ENCODE measurements at regions not wholly inside any gene's neighbourhood (a gene's known extent, or its start where the extent isn't known, plus 50 kb on each side); places are given as distances from the start of the nearest gene placed in this dataset.

- Mint-ChIP-seq H3K9me3 (no peaks in the 10 kb centered on the region), H3K4me1 (peaks cover 7% of the 10 kb centered on the region), H3K27ac (no peak overlapping the region), H3K4me3 (no peak overlapping the region), H3K36me3 (ENCODE audit: low read depth) (no peaks in the 10 kb centered on the region), H3K27me3 (ENCODE audit: low read depth) (no peaks in the 10 kb centered on the region)
- TF ChIP-seq CTCF (IDR thresholded peaks at IDR 0.05; ENCODE audit: unreplicated experiment in 3 of 3), result no peak
These were observed 160.8 kb upstream of the GPR149 start for GRCh38 chr3:154590675-154591384.

- Mint-ChIP-seq H3K27ac (no peak overlapping the region), H3K27me3 (ENCODE audit: low read depth) (no peaks in the 10 kb centered on the region), H3K4me3 (no peak overlapping the region), H3K9me3 (no peaks in the 10 kb centered on the region), H3K4me1 (peaks cover 7% of the 10 kb centered on the region), H3K36me3 (ENCODE audit: low read depth) (no peaks in the 10 kb centered on the region)
- TF ChIP-seq CTCF (IDR thresholded peaks at IDR 0.05; ENCODE audit: unreplicated experiment in 3 of 3), result no peak
These were observed 158.8 kb upstream of the GPR149 start for GRCh38 chr3:154588831-154589230.

- Mint-ChIP-seq H3K9me3 (peaks cover 3% of the 10 kb centered on the region), H3K4me1 (peaks cover 7% of the 10 kb centered on the region)
These were observed 155.0 kb upstream of the GPR149 start for GRCh38 chr3:154584974-154585373.

DNA sequence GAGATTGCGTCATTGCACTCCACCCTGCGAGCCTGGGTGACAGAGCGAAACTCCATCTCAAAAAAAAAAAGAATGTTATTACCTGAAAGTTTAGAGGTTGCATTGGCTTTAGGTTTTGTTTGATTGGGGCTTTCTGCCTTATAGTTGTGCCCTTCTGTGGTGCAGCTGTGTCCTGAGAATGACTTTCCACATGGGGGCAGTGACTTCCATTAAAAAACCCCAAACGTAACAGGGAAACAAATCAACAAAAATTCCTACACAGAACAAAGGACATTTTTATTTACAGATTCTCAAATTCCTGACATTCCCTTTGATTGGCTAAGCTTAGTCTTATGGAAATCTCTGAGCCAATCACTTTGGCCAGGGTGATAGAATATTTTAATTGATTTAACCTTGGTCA, 154.1 kb upstream of the GPR149 start:
- Mint-ChIP-seq H3K4me3 (no peak overlapping the region), H3K9me3 (peaks cover 4% of the 10 kb centered on the region), H3K36me3 (ENCODE audit: low read depth) (no peaks in the 10 kb centered on the region), H3K27ac (no peak overlapping the region), H3K4me1 (peaks cover 6% of the 10 kb centered on the region), H3K27me3 (ENCODE audit: low read depth) (no peaks in the 10 kb centered on the region)
- no peak for TF ChIP-seq CTCF (IDR thresholded peaks at IDR 0.05; ENCODE audit: unreplicated experiment in 3 of 3)

More at GRCh38 chr3:154584974-154585373, 155.0 kb upstream of the GPR149 start:
- H3K4me3 Mint-ChIP-seq, result no peak overlapping the region
- H3K27me3 Mint-ChIP-seq (ENCODE audit: low read depth), result no peaks in the 10 kb centered on the region
- no peaks in the 10 kb centered on the region for H3K36me3 Mint-ChIP-seq (ENCODE audit: low read depth)
- H3K27ac Mint-ChIP-seq, result no peak overlapping the region
- no peak for TF ChIP-seq CTCF (IDR thresholded peaks at IDR 0.05; ENCODE audit: unreplicated experiment in 3 of 3)

- Mint-ChIP-seq H3K27me3 (ENCODE audit: low read depth) (no peaks in the 10 kb centered on the region), H3K9me3 (peaks cover 6% of the 10 kb centered on the region), H3K4me1 (no peaks in the 10 kb centered on the region), H3K27ac (no peak overlapping the region), H3K36me3 (ENCODE audit: low read depth) (no peaks in the 10 kb centered on the region), H3K4me3 (no peak overlapping the region)
- no peak for TF ChIP-seq CTCF (IDR thresholded peaks at IDR 0.05; ENCODE audit: unreplicated experiment in 3 of 3)
These were observed 153.2 kb upstream of the GPR149 start for GRCh38 chr3:154583086-154583634.

DNA sequence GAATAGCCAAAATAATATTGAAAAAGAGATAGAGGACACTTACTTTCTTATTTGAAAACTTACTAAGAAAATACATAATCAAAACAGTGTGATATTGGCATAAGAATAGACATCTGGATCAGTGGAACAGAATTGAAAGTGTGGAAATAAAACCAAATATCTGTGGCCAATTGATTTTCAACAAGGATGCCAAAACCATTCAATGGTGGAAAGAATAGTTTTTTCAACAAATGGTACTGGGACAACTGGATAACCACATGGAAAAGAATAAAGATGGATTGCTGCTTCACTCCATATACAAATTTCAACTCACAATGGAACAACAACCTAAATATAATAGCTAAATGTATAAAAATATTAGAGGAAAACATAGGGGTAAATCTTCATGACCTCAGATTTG, 152.5 kb upstream of the GPR149 start:
- H3K36me3 Mint-ChIP-seq (ENCODE audit: low read depth), result no peaks in the 10 kb centered on the region
- no peak overlapping the region for H3K27ac Mint-ChIP-seq
- no peaks in the 10 kb centered on the region for H3K4me1 Mint-ChIP-seq
- no peak for TF ChIP-seq CTCF (IDR thresholded peaks at IDR 0.05; ENCODE audit: unreplicated experiment in 3 of 3)
- H3K9me3 Mint-ChIP-seq, result peaks cover 6% of the 10 kb centered on the region
- no peaks in the 10 kb centered on the region for H3K27me3 Mint-ChIP-seq (ENCODE audit: low read depth)
- H3K4me3 Mint-ChIP-seq, result no peak overlapping the region

Measured in nephron (organoid).